ENCODE measurements at regions not wholly inside any gene's neighbourhood (a gene's known extent, or its start where the extent isn't known, plus 50 kb on each side); places are given as distances from the start of the nearest gene placed in this dataset.
A peak's percentile ranks its signal among the peaks of the same experiment; 100 is the strongest.

- FAIRE-seq (no peak), DNase-seq (ENCODE audit: low read depth in 1 of 2, low spot score in 2 of 2) (no peak)
- no peak overlapping the region for H3K9ac ChIP-seq (replicated peaks in 1 of 4; ENCODE audit: extremely low read depth in 1 of 4, low read depth in 3 of 4, low read length in 3 of 4)
Observed at GRCh38 chr5:101143526-101143925, 240.4 kb upstream of the ST8SIA4 start.

More at GRCh38 chr5:101143526-101143925, 240.4 kb upstream of the ST8SIA4 start:
- Histone ChIP-seq H3K56ac (replicated peaks; ENCODE audit: insufficient read length, low read depth, low read length) (no peak overlapping the region), H3K4me3 (ENCODE audit: extremely low read depth in 1 of 4, insufficient read depth in 2 of 4, low read depth in 3 of 4, low read length in 4 of 4) (no peak overlapping the region), H2BK120ac (replicated peaks; ENCODE audit: low read depth, low read length) (no peak overlapping the region), H3K79me1 (ENCODE audit: low read depth, low read length) (no peaks in the 10 kb centered on the region), H3K23me2 (ENCODE audit: low read depth, low read length) (no peaks in the 10 kb centered on the region), H2AK5ac (ENCODE audit: low read depth, low read length) (no peak overlapping the region), H2BK12ac (ENCODE audit: low read depth, low read length) (no peak overlapping the region), H2AFZ (ENCODE audit: low read length) (no peak overlapping the region), H3K9me3 (ENCODE audit: insufficient read depth in 2 of 2, low read depth in 1 of 2, low read length in 1 of 2) (no peaks in the 10 kb centered on the region), H2BK20ac (ENCODE audit: low read length) (no peak overlapping the region), H4K91ac (replicated peaks; ENCODE audit: insufficient read length, low read length) (no peak overlapping the region), H3K27me3 (replicated peaks in 1 of 4; ENCODE audit: control insufficient read depth in 3 of 4, extremely low read depth in 1 of 4, insufficient read depth in 3 of 4, low read length in 3 of 4) (no peaks in the 10 kb centered on the region), H4K20me1 (replicated peaks in 1 of 2; ENCODE audit: control insufficient read depth in 1 of 2, insufficient read depth in 2 of 2, low read length in 2 of 2) (no peaks in the 10 kb centered on the region), H3K4me2 (ENCODE audit: insufficient read depth in 1 of 2, low read depth in 2 of 2, low read length in 2 of 2) (no peak overlapping the region), H2BK15ac (ENCODE audit: low read length) (no peak overlapping the region), H3K14ac (ENCODE audit: insufficient read length) (no peak overlapping the region), H3K36me3 (ENCODE audit: control insufficient read depth in 2 of 4, insufficient read depth in 4 of 4, low read length in 3 of 4) (no peaks in the 10 kb centered on the region), H3K18ac (ENCODE audit: extremely low read depth, low read length) (no peak overlapping the region), H2BK5ac (ENCODE audit: low read depth, low read length) (no peak overlapping the region), H3K4ac (replicated peaks; ENCODE audit: insufficient read length, low read depth, low read length) (no peak overlapping the region), H3K23ac (ENCODE audit: insufficient read length) (no peak overlapping the region), H4K8ac (ENCODE audit: extremely low read depth, insufficient read depth, low read length) (no peak overlapping the region), H3K27ac (ENCODE audit: low read depth, low read length) (no peak overlapping the region), H4K5ac (ENCODE audit: insufficient read length, low read depth, low read length) (no peak overlapping the region), H3K79me2 (ENCODE audit: control insufficient read depth in 1 of 2, insufficient read depth in 2 of 2, low read length in 2 of 2) (no peaks in the 10 kb centered on the region), H3K4me1 (replicated peaks in 1 of 4; ENCODE audit: control insufficient read depth in 3 of 4, insufficient read depth in 4 of 4, low read length in 3 of 4) (no peaks in the 10 kb centered on the region)
- POLR2A ChIA-PET (ENCODE audit: partially characterized antibody), result no interaction called here
- CTCF ChIA-PET (ENCODE audit: partially characterized antibody), result interaction anchor here (0.6 kb wide), 1 partner anchor 134 kb away, joined by 4 read pairs; no protein-coding TSS in a partner anchor
- TF ChIP-seq TEAD4 (IDR thresholded peaks at IDR 0.05; ENCODE audit: low read depth, low read length) (peak; percentile 48; the same call in 1 of the 2 replicates), E2F6 (IDR thresholded peaks at IDR 0.05) (no peak)

All from H1 (cell line).